HG02798 (cell line): ENCODE measurements at regions not wholly inside any gene's neighbourhood (a gene's known extent, or its start where the extent isn't known, plus 50 kb on each side); places are given as distances from the start of the nearest gene placed in this dataset.

Experiments
- ATAC-seq: cut with Tn5 transposase; IDR thresholded peaks from one replicate; pipeline ENCODE4 v1.9.1; 2021; ENCODE audit warnings: mild to moderate bottlenecking; ENCODE audit not compliant: unreplicated experiment, poor library complexity

DNA sequence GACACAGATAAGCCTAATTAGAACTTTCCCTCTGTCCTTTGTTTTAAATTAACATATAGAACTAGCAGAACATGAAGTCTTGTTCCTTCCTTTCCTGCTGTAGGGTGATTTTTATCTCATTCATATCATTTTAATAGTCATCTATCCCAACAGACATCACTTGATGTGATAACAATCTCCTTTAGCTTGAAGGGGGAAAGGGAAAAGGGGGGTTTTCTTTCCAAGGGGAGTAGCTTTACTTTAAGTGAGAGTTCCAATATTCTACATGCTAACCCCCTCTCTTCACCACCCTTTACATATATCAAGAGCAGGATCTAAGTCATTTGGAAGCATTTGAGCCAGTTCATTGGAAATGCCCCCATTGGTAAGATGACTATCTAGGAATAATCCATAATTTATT lies 241.9 kb downstream of the HHIPL2 start:
- no peak for ATAC-seq

DNA sequence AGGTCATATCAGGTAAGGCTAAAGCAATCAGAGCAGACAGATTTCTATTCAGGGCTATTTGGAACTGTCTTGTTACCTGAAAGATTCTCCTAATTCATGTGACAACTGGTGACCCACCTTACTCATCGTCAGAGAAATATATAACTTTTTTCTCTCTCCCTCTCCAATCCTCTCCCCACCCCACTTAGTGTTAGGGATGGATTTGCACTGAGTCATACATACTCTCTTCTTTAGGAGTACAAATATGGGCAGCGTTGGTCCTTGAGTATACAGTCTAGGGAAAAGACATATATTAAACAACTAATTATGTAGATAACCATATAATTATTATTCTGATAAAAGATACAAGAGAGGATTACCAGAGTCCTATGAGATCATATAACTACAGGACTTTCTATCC lies 246.3 kb downstream of the HHIPL2 start:
- no peak for ATAC-seq

DNA sequence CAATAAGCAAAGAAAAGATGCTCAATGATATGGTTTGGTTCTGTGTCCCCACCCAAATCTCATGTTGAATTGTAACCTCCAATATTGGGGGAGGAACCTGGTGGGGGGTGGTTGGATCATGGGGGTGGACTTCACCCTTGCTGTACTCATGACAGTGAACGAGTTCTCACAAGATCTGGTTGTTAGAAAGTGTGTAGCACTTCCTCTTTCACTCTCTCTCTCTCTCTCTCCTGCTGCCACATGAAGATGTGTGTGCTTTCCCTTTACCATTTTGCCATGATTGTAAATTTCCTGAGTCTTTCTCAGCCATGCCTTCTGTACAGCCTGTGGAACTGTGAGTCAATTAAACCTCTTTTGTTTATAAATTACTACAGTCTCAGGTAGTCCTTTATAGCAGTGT lies 248.4 kb downstream of the HHIPL2 start:
- ATAC-seq, result no peak

DNA sequence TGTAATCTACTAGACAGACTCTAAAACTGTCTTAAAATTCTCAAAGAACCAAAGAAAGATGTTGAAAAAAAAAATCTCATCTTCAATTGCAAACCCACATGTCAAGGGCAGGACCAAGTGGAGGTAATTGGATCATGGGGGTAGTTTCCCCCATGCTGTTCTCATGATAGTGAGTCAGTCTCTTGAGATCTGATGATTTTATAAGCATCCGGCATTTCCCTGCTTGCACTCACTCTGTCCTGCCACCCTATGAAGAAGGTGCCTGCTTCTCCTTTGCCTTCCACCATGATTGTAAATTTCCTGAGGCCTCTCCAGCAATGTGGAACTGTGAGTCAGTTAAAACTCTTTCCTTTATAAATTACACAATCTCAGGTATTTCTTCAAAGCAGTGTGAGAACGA lies 257.0 kb downstream of the HHIPL2 start:
- ATAC-seq, result no peak

DNA sequence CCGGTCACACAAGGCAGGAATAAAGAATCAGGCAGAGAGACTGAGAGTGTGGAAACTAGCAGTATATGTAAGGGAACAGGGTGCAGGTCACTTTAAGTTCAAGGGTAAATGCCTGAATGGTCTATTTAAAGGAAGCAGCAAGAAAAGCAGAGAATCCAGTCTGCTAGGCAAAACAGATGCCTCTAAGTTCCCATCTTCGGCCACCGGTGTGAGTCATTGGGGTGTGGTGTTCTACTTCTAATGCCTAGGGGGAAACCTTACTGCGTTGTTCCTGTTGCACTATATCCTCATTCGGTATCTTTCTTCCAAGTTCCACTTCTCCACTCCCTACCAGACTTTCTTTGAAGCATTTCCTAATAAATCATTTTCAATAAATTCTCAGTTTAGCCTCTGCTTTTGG lies 259.9 kb downstream of the HHIPL2 start:
- ATAC-seq, result no peak

DNA sequence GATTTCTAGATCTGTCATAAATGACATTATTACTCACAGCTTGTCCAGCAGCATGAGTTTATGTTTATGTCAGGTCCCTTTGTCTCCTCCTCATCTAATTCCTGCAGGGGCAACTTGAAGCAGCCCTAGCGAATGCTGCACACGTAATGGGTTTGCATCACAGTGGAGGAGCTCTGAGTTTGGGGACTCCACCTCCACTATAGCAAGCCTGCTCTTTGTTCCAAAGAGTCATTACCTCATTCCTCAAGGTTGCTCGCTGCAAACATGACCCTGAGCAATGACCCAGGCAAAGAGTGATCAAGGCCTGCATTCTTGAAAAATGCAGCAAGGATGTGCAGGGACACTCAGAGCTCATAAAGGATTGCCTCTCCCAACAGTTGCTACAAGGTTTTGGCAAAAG lies 261.9 kb downstream of the HHIPL2 start:
- no peak for ATAC-seq

DNA sequence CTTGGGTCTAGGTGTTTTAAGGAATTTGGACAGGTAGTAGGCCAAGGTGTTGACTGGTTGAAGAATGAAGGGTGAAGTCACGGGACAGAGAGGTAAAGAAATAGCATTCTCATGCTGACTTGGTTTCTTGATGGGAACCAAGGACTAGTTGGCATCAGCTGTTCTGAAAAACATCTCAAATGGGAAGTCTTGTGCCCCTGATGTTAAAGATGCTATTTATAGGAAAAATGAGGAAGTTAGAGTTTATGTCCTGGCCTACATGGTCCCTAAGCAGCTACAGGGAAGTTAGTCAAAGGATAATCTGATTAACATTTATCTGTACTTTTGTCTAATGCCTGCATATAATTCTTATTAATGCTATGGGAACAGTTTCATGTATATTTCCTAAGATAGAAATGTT lies 262.4 kb downstream of the HHIPL2 start:
- no peak for ATAC-seq

- ATAC-seq, result no peak
Observed at GRCh38 chr1:222284466-222284865, 263.4 kb downstream of the HHIPL2 start.

- no peak for ATAC-seq
Observed at GRCh38 chr1:222283147-222283768, 264.6 kb downstream of the HHIPL2 start.

DNA sequence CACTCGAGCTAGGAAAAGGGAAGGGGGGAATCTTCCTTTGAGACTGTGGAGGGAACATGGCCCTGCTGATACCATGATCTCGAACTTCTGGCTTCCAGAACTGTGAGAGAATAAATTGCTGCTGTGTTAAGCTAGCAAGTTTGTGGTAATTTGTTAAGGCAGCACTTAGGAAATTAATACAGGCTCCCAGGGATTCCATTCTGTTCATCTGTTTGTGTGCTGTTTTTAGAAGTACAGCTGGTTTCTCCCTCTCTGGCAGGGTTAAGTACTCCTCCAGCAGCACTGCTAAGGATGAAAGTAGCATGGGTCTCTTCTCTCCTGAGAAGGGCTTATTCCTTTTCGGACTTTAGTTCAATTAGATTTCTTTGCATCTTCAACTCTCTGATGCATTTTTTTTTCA lies 268.3 kb downstream of the HHIPL2 start:
- ATAC-seq, result no peak

DNA sequence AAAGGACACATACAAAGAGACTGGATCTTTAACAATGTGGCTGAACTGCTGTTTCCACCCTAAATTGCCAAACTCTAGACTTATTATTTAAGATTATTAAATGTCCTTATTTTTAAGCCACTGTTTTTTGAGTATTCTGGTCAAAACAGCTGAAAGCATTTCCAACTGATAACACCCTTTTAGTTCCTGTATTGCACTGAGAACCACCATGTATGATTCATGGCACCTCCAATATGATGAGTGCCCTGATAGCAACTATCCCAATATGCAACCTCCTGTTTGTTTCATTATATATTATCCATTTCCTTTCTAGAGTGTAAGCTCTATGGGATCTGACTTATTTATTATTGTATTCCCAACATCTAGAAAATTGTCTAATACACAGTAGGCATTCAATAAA lies 269.4 kb downstream of the HHIPL2 start:
- ATAC-seq, result no peak

DNA sequence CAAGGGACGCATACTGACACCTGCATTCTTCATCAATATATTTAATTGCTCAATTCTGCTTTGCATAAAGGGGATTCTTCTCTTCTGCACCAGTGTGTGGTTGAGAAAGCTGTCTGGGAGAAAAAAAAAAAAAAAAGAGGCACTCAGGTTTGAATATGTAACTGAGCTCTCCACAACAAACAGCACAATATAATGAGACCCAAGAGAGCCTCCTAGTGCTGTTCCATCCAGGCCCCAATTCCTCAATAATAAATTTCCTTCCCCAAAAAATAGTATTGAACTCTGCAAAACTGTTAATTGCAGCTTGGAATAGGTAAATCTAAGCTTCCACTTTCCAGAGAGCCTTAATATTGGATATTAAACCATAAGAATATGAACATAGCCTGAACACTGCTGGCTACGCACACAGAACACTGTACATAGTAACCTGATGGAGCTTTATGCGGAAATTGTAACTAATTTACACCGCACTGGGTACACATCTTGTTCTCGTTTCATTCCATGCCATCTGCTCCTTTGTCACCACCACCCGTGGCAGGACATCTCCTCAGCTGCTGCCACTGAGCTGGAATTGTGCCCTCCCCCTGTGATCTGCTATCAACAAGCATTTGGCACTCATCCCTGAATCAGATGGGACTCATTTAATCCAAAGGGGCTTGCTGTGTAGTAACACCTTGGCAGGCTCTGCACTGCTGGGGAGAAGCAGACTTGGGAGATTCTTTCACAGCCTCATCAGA lies 272.0 kb downstream of the HHIPL2 start:
- no peak for ATAC-seq

DNA sequence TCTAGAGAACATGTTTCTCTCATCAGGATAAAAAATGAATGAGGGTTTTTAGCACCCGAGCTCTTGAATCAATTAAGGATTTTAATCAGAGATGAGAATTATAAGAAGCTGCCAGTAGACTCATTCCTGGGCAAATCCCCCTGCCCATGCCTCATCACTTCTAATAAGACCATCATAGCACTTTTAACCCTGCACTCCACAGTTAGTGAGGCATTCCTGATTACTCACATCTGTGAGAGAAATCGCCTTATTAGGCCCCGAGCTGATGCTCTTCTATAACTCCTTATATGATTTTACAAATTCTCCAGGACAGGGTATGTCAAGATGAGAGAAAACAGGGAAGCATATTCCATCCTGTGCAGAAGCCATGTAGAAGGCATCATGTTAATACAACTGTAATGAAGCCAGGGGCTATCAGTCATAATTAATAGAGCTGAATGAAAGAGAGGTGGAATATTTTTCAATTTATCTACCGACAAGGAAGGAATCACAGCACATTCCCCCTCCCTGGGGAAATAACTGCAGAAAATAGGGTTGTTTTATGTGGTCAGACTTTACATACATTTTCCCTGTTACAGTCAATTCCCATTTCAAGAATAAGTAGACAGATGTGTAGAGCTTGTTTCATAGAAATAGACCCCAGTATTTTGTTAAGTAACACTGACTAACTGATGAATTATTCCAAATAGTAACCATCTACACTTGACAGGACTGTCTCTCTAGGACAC lies 272.7 kb downstream of the HHIPL2 start:
- no peak for ATAC-seq

DNA sequence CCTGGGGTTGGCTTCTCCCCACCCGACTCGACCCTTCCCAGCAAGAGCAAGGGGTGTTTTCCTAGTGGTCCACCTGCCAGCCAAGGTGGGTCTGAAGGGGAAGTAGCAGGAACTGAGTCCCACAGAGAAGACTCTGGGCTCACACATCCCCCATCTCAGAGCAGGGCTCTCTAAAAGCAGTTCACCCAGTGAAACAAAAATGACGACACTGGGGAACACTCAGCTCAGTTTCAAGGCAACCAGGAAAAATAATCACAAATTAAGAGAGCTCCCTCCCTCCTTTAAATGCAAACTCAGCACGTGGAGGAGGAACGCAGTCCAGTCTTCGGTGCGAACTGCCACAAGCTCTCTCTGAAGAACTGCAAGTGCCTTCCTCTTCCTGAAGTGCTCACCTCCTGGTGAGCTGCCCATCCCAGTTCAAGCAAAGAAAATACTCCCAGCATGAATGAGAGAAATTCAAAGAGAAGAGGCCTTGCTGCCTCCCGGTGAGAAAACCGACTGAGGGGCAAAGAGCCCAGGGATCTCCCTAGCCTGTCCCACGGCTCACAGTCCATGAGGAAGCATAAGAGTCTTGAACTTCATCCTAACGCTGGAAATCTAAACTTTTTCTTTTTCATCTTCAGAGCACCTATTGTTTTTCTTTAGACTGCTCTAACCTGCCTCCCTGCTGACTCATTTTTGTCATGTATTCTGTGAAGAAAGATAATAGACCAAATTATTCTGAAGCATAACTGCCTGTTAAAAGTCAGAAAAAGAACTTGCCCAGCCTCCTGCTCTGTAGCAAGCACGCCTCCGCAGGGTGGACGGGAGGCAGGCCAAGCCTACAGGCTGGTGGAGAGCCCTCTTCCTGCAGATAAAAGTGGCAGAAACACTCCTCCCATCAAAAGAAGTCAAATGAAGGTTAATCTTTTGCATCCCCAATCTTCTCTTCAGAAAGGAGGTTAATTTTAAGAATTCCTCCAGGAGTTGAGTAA lies 281.4 kb downstream of the HHIPL2 start:
- no peak for ATAC-seq

DNA sequence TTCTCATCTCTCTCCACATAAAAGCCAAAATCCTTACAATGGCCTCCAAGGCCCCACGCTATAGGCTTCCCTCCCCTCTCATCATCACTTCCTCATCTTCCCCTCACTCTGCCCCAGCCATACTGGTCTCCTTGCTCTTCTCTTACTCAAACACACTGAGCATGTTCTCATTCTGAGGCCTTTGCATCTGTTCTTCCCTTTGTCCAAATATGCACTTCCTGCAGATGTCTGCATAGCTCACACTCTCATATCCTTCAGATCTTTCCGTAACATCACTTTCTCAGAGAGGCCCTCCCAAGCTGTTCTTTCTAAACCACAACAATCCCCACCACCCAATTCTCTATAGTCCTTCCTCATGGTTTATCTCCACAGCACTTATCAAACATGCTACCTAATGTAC lies 284.1 kb downstream of the HHIPL2 start:
- ATAC-seq, result no peak

- ATAC-seq, result no peak
Observed at GRCh38 chr1:222257027-222257426, 290.9 kb downstream of the HHIPL2 start.

- no peak for ATAC-seq
Observed at GRCh38 chr1:222256058-222256457, 291.8 kb downstream of the HHIPL2 start.

DNA sequence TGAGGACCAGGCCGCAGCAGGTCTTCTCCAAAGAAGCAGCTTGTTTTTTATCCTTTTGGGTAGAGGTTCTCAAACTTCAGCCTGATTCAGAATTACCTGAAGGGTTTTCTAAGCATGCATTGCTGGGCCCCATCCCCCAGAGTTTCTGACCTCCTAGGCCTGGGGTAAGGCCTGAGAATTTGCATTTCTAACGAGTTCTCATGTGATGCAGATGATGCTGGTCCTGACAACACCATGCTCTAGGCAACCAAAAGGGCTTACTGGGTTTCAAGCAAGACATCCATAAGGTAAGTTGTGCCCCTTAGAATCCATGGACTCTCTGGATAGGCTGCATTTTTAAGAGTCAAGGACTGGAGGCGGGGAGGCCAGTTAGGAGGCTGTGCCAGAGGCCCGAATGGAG lies 295.1 kb downstream of the HHIPL2 start:
- ATAC-seq, result no peak

GRCh38 chr1:222251847-222252246 lies 296.1 kb downstream of the HHIPL2 start:
- no peak for ATAC-seq

DNA sequence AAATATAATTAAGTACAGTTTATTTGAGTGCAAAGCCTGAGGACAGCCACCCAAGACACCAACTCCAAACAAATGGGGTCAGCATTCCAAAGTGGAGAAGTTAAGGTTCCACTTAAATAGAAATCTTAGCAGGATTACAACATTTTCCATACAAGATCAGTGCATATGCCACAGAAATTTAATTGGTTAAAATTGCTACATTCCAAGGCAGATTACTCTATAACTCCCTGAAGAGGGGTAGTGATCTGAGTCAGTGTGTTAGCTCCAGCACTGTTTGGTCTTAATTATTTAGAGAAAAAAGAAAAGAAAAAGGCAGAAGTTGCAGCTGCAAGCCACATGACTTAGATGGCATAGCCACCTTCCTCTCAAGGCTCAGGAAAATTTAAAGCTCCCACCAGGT lies 297.5 kb downstream of the HHIPL2 start:
- ATAC-seq, result no peak
